ENCODE measurements at regions not wholly inside any gene's neighbourhood (a gene's known extent, or its start where the extent isn't known, plus 50 kb on each side); places are given as distances from the start of the nearest gene placed in this dataset.
"Not testable (repeated sequence)": the region's sequence is repeated elsewhere in the genome, so short reads cannot be mapped to it uniquely, and the experiment has no call there.

DNA sequence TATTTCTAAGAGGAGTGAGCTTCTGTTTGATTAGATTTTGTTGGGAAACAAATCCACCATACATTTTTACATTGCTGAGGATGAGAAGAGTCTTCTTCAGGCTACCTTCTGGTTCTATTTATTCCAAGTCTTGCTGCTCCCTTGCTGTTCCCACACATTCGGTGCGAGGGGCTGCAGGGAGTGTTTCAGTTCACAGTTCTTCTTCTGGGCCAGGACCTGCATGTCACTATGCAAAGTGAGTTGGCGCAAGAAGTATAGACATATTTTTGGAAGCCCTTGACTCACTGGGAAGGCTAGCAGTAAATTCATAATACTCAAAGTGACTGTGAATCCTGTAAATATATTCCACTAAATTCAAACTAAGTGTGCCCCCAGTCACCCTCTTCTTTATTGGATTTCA lies 657.9 kb downstream of the TAF11L14 start:
- Histone ChIP-seq H3K14ac (replicated peaks; ENCODE audit: low read depth, low read length) (no peak overlapping the region), H3K27ac (ENCODE audit: insufficient read depth, low read length) (no peak overlapping the region), H2BK5ac (ENCODE audit: low read depth, low read length, poor library complexity, severe bottlenecking) (no peak overlapping the region), H4K91ac (ENCODE audit: insufficient read depth, low read depth, low read length) (no peak overlapping the region), H2BK120ac (ENCODE audit: low read depth, low read length) (no peak overlapping the region), H3K56ac (ENCODE audit: extremely low read depth, insufficient read depth, low read length) (no peak overlapping the region), H3K9ac (ENCODE audit: low read depth, low read length) (no peak overlapping the region), H4K8ac (ENCODE audit: low read depth in 2 of 2, low read length in 2 of 2) (no peak overlapping the region), H4K20me1 (ENCODE audit: insufficient read depth, low read length) (no peaks in the 10 kb centered on the region), H3K18ac (ENCODE audit: low read depth, low read length) (no peak overlapping the region), H3K9me1 (ENCODE audit: insufficient read depth, low read length) (no peaks in the 10 kb centered on the region), H2BK15ac (ENCODE audit: low read depth, low read length) (no peak overlapping the region), H2AK5ac (ENCODE audit: low read depth, low read length) (no peak overlapping the region), H3K36me3 (ENCODE audit: control insufficient read depth, insufficient read depth, low read length) (no peaks in the 10 kb centered on the region), H2BK20ac (ENCODE audit: low read depth, low read length) (no peak overlapping the region), H3K27me3 (ENCODE audit: control insufficient read depth, insufficient read depth, low read length) (no peaks in the 10 kb centered on the region), H4K5ac (ENCODE audit: low read depth, low read length) (no peak overlapping the region), H3K4me1 (ENCODE audit: control insufficient read depth, insufficient read depth, low read length) (no peaks in the 10 kb centered on the region), H3K4me2 (ENCODE audit: low read depth, low read length) (no peak overlapping the region), H3K79me1 (ENCODE audit: low read depth in 1 of 2, low read length in 2 of 2) (no peaks in the 10 kb centered on the region), H2AFZ (replicated peaks; ENCODE audit: low read length, poor library complexity) (no peak overlapping the region), H3K9me3 (ENCODE audit: control insufficient read depth, insufficient read depth, low read length) (no peaks in the 10 kb centered on the region), H2AK9ac (replicated peaks; ENCODE audit: low read depth, low read length, poor library complexity) (no peak overlapping the region), H3K23ac (ENCODE audit: low read depth, low read length) (no peak overlapping the region), H3K4ac (ENCODE audit: low read depth, low read length) (no peak overlapping the region), H3K4me3 (ENCODE audit: insufficient read depth, low read depth, low read length) (no peak overlapping the region)
- BruUV-seq (replicated peaks), result no TSS peak
- in situ Hi-C loops (cut with MboI; ENCODE audit: low sequenced_read_pairs), result no loop called here
- dilution Hi-C loops (cut with HindIII; ENCODE audit: low sequenced_read_pairs, unreplicated experiment), result no loop called here
- CTCF ChIA-PET, result no interaction called here
- DNase-seq (no peak), ATAC-seq (ENCODE audit: low read depth) (no peak)
- intact Hi-C loops (cut with micrococcal nuclease), result no loop called here
- POLR2A ChIA-PET (ENCODE audit: unreplicated experiment), result no interaction called here
- TF ChIP-seq FOS (IDR thresholded peaks at IDR 0.05; ENCODE audit: low read depth, low read length) (no peak), POLR2A (IDR thresholded peaks at IDR 0.05; ENCODE audit: low read depth, low read length) (no peak), CHD1 (IDR thresholded peaks at IDR 0.05; ENCODE audit: low read depth, low read length) (no peak), MAFK (IDR thresholded peaks at IDR 0.05; ENCODE audit: low read depth, low read length) (no peak)
- TF ChIP-seq, protein P1, sequence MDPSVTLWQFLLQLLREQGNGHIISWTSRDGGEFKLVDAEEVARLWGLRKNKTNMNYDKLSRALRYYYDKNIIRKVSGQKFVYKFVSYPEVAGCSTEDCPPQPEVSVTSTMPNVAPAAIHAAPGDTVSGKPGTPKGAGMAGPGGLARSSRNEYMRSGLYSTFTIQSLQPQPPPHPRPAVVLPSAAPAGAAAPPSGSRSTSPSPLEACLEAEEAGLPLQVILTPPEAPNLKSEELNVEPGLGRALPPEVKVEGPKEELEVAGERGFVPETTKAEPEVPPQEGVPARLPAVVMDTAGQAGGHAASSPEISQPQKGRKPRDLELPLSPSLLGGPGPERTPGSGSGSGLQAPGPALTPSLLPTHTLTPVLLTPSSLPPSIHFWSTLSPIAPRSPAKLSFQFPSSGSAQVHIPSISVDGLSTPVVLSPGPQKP (IDR thresholded peaks at IDR 0.05; ENCODE audit: borderline replicate concordance, low read depth, low read length), result no peak
- 80% methylated on average over 1 of the region's 3 CpGs; no CpG with 5 or more reads in 1 of the 2 experiments for WGBS, 2 experiments (ENCODE audit: extremely low coverage in 2 of 2, insufficient read length in 1 of 2)

DNA sequence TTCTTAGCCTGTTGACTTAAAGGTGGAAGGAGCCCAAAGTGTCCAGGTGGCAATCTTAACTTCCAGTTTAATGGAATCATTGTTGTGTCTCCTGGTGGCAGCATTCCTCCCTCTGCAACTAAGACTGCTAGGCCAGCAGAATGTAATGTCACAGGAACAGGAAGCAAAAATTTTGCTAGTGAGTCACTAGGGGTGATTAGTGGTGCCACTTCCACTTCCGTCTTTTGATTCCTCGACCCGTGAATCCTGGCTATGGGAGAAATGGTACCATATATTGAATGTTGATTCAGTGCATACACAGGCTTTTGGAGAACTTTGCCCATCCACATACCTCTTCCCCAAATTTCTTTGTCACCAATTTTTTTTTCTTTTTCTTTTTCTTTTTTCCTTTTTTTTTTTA lies 661.4 kb downstream of the TAF11L14 start:
- WGBS, 2 experiments (ENCODE audit: extremely low coverage in 2 of 2, insufficient read length in 1 of 2), result no CpG with 5 or more reads among the region's 3 CpGs
- H4K20me1 ChIP-seq (ENCODE audit: insufficient read depth, low read length); H3K9me3 ChIP-seq (ENCODE audit: control insufficient read depth, insufficient read depth, low read length); H3K4me3 ChIP-seq (ENCODE audit: insufficient read depth, low read depth, low read length); H3K23ac ChIP-seq (ENCODE audit: low read depth, low read length); H3K27ac ChIP-seq (ENCODE audit: insufficient read depth, low read length); dilution Hi-C loops (cut with HindIII; ENCODE audit: low sequenced_read_pairs, unreplicated experiment); H2BK5ac ChIP-seq (ENCODE audit: low read depth, low read length, poor library complexity, severe bottlenecking); DNase-seq; POLR2A ChIA-PET (ENCODE audit: unreplicated experiment); H3K14ac ChIP-seq (replicated peaks; ENCODE audit: low read depth, low read length); H4K5ac ChIP-seq (ENCODE audit: low read depth, low read length); H3K56ac ChIP-seq (ENCODE audit: extremely low read depth, insufficient read depth, low read length); H3K4me1 ChIP-seq (ENCODE audit: control insufficient read depth, insufficient read depth, low read length); H3K27me3 ChIP-seq (ENCODE audit: control insufficient read depth, insufficient read depth, low read length); H3K9ac ChIP-seq (ENCODE audit: low read depth, low read length); intact Hi-C loops (cut with micrococcal nuclease); ATAC-seq (ENCODE audit: low read depth); H2AK9ac ChIP-seq (replicated peaks; ENCODE audit: low read depth, low read length, poor library complexity); H4K8ac ChIP-seq (ENCODE audit: low read depth in 2 of 2, low read length in 2 of 2); H3K18ac ChIP-seq (ENCODE audit: low read depth, low read length); H2AK5ac ChIP-seq (ENCODE audit: low read depth, low read length); H2BK15ac ChIP-seq (ENCODE audit: low read depth, low read length); H2BK120ac ChIP-seq (ENCODE audit: low read depth, low read length); H3K36me3 ChIP-seq (ENCODE audit: control insufficient read depth, insufficient read depth, low read length); H3K9me1 ChIP-seq (ENCODE audit: insufficient read depth, low read length); H3K4me2 ChIP-seq (ENCODE audit: low read depth, low read length); H4K91ac ChIP-seq (ENCODE audit: insufficient read depth, low read depth, low read length); H2AFZ ChIP-seq (replicated peaks; ENCODE audit: low read length, poor library complexity); BruUV-seq (replicated peaks); in situ Hi-C loops (cut with MboI; ENCODE audit: low sequenced_read_pairs); H2BK20ac ChIP-seq (ENCODE audit: low read depth, low read length); H3K79me1 ChIP-seq (ENCODE audit: low read depth in 1 of 2, low read length in 2 of 2); H3K4ac ChIP-seq (ENCODE audit: low read depth, low read length): not testable (repeated sequence)
- CTCF ChIA-PET, result interaction anchor here (0.7 kb wide), 1 partner anchor 10 kb away, joined by 3 read pairs; no protein-coding TSS in a partner anchor

All from IMR-90 (cell line).